ENCODE measurements at regions not wholly inside any gene's neighbourhood (a gene's known extent, or its start where the extent isn't known, plus 50 kb on each side); places are given as distances from the start of the nearest gene placed in this dataset.
A peak's percentile ranks its signal among the peaks of the same experiment; 100 is the strongest.

- TF ChIP-seq FOXM1 (IDR thresholded peaks at IDR 0.05; ENCODE audit: borderline replicate concordance, low read depth) (no peak), RAD21 (IDR thresholded peaks at IDR 0.05; ENCODE audit: low read depth) (no peak), ZBTB7A (IDR thresholded peaks at IDR 0.05; ENCODE audit: low read depth) (no peak), YY1 (IDR thresholded peaks at IDR 0.05; ENCODE audit: low read depth) (no peak), CEBPB (IDR thresholded peaks at IDR 0.05) (no peak), EP300 (IDR thresholded peaks at IDR 0.05; ENCODE audit: borderline replicate concordance) (no peak), TCF12 (IDR thresholded peaks at IDR 0.05; ENCODE audit: low read depth) (no peak), NFIC (IDR thresholded peaks at IDR 0.05) (no peak)
- TF ChIP-seq, protein P1, sequence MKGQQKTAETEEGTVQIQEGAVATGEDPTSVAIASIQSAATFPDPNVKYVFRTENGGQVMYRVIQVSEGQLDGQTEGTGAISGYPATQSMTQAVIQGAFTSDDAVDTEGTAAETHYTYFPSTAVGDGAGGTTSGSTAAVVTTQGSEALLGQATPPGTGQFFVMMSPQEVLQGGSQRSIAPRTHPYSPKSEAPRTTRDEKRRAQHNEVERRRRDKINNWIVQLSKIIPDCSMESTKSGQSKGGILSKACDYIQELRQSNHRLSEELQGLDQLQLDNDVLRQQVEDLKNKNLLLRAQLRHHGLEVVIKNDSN (IDR thresholded peaks at IDR 0.05) = no peak
- TF ChIP-seq, protein P2, sequence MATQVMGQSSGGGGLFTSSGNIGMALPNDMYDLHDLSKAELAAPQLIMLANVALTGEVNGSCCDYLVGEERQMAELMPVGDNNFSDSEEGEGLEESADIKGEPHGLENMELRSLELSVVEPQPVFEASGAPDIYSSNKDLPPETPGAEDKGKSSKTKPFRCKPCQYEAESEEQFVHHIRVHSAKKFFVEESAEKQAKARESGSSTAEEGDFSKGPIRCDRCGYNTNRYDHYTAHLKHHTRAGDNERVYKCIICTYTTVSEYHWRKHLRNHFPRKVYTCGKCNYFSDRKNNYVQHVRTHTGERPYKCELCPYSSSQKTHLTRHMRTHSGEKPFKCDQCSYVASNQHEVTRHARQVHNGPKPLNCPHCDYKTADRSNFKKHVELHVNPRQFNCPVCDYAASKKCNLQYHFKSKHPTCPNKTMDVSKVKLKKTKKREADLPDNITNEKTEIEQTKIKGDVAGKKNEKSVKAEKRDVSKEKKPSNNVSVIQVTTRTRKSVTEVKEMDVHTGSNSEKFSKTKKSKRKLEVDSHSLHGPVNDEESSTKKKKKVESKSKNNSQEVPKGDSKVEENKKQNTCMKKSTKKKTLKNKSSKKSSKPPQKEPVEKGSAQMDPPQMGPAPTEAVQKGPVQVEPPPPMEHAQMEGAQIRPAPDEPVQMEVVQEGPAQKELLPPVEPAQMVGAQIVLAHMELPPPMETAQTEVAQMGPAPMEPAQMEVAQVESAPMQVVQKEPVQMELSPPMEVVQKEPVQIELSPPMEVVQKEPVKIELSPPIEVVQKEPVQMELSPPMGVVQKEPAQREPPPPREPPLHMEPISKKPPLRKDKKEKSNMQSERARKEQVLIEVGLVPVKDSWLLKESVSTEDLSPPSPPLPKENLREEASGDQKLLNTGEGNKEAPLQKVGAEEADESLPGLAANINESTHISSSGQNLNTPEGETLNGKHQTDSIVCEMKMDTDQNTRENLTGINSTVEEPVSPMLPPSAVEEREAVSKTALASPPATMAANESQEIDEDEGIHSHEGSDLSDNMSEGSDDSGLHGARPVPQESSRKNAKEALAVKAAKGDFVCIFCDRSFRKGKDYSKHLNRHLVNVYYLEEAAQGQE (IDR thresholded peaks at IDR 0.05; ENCODE audit: low read depth) = no peak
Observed at GRCh38 chr6:169016758-169017157, 236.9 kb downstream of the THBS2 start.

DNA sequence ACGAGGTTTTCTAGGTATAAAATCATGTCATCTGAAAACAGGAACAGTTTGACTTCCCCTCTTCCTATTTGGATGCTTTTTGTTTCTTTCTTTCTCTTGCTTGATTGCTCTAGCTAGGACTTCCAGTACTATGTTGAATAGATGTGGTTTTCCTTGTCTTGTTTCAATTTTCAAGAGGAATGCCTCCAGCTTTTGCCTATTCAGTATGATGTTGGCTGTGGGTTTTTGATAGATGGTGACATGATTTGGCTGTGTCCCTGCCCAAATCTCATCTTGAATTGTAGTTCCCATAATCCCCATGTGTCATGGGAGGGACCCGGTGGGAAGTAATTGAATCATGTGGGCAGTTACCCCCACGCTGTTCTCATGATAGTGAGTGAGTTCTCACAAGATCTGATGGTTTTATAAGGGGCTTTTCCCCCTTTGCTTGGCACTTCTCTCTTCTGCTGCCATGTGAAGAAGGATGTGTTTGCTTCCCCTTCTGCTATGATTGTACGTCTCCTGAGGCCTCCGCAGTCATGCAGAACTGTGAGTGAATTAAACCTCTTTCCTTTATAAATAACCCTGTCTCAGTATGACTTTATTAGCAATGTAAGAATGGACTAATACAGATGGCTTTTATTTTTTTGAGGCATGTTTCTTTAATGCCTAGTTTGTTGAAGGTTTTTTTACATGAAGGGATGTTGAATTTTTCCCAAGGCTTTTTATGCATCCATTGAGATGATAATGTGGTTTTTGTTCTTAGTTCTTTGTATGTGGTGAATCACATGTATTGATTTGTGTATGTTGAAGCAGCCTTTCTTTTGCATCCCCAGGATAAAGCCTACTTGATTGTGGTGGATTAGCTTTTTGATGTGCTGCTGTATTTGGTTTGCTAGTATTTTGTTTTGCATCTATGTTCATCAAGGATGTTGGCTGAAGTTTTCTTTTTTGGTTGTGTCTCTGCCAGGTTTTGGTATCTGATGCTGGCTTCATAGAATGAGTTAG is 239.1 kb downstream of the THBS2 start:
- TF ChIP-seq CEBPB (IDR thresholded peaks at IDR 0.05) = no peak
- TF ChIP-seq TEAD4 (IDR thresholded peaks at IDR 0.05) = no peak
- no peak for TF ChIP-seq NFIC (IDR thresholded peaks at IDR 0.05)
- TF ChIP-seq, protein P1 (IDR thresholded peaks at IDR 0.05) = no peak
- TF ChIP-seq EP300 (IDR thresholded peaks at IDR 0.05; ENCODE audit: borderline replicate concordance) = no peak
- TF ChIP-seq, protein P2 (IDR thresholded peaks at IDR 0.05; ENCODE audit: low read depth) = no peak
- TF ChIP-seq FOXM1 (IDR thresholded peaks at IDR 0.05; ENCODE audit: borderline replicate concordance, low read depth) = no peak

- TF ChIP-seq FOXM1 (IDR thresholded peaks at IDR 0.05; ENCODE audit: borderline replicate concordance, low read depth) = no peak
- TF ChIP-seq TCF12 (IDR thresholded peaks at IDR 0.05; ENCODE audit: low read depth) = no peak
Observed at GRCh38 chr6:169009628-169010027, 244.0 kb downstream of the THBS2 start.

- no peak for TF ChIP-seq EGR1 (IDR thresholded peaks at IDR 0.05)
- no peak for TF ChIP-seq TCF12 (IDR thresholded peaks at IDR 0.05; ENCODE audit: low read depth)
- TF ChIP-seq EP300 (IDR thresholded peaks at IDR 0.05; ENCODE audit: borderline replicate concordance) = no peak
- TF ChIP-seq, protein P2 (IDR thresholded peaks at IDR 0.05; ENCODE audit: low read depth) = no peak
- TF ChIP-seq CREB1 (IDR thresholded peaks at IDR 0.05; ENCODE audit: low read depth) = no peak
- TF ChIP-seq ZBTB7A (IDR thresholded peaks at IDR 0.05; ENCODE audit: low read depth) = no peak
- TF ChIP-seq, protein P1 (IDR thresholded peaks at IDR 0.05) = no peak
- no peak for TF ChIP-seq YY1 (IDR thresholded peaks at IDR 0.05; ENCODE audit: low read depth)
- no peak for TF ChIP-seq CEBPB (IDR thresholded peaks at IDR 0.05)
- TF ChIP-seq NFIC (IDR thresholded peaks at IDR 0.05) = peak; percentile 50; the same call in 1 of the 2 replicates
- peak; percentile 10; the same call in 1 of the 2 replicates for TF ChIP-seq RAD21 (IDR thresholded peaks at IDR 0.05; ENCODE audit: low read depth)
- TF ChIP-seq, protein P3, sequence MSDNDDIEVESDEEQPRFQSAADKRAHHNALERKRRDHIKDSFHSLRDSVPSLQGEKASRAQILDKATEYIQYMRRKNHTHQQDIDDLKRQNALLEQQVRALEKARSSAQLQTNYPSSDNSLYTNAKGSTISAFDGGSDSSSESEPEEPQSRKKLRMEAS (IDR thresholded peaks at IDR 0.05) = no peak
- TF ChIP-seq FOXM1 (IDR thresholded peaks at IDR 0.05; ENCODE audit: borderline replicate concordance, low read depth) = no peak
- no peak for TF ChIP-seq TEAD4 (IDR thresholded peaks at IDR 0.05)
- TF ChIP-seq TAF1 (IDR thresholded peaks at IDR 0.05; ENCODE audit: low read depth) = no peak
Observed at GRCh38 chr6:169008641-169009257, 244.9 kb downstream of the THBS2 start.
